ENCODE measurements at regions not wholly inside any gene's neighbourhood (a gene's known extent, or its start where the extent isn't known, plus 50 kb on each side); places are given as distances from the start of the nearest gene placed in this dataset.

DNA sequence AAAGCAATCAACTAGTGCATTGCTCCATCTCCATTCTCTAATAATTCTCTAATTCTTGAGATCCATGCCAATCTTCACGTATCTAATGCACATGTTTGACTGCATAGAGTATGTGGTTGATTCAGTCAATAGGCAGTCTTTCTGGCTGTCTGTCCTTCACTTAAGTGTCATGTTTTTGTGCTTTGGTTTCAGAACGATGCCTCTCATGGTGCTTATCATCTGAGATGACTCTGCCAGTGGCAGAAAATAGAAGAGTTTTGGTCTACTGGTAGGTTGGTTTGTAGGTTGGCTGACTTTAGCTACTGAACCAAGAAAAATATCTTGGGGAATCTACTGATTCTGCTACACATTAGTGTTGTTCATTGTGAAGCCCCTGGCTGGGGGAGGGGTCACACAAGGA is 364.2 kb downstream of the SFMBT2 start (continued):
- TF ChIP-seq, protein P1, sequence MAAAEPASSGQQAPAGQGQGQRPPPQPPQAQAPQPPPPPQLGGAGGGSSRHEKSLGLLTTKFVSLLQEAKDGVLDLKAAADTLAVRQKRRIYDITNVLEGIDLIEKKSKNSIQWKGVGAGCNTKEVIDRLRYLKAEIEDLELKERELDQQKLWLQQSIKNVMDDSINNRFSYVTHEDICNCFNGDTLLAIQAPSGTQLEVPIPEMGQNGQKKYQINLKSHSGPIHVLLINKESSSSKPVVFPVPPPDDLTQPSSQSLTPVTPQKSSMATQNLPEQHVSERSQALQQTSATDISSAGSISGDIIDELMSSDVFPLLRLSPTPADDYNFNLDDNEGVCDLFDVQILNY (CRISPR knock-in tag; IDR thresholded peaks at IDR 0.05): no peak
- TF ChIP-seq EHMT2 (IDR thresholded peaks at IDR 0.05): no peak
- TF ChIP-seq PYGO2 (tag; IDR thresholded peaks at IDR 0.05): no peak
- TF ChIP-seq, protein P2, sequence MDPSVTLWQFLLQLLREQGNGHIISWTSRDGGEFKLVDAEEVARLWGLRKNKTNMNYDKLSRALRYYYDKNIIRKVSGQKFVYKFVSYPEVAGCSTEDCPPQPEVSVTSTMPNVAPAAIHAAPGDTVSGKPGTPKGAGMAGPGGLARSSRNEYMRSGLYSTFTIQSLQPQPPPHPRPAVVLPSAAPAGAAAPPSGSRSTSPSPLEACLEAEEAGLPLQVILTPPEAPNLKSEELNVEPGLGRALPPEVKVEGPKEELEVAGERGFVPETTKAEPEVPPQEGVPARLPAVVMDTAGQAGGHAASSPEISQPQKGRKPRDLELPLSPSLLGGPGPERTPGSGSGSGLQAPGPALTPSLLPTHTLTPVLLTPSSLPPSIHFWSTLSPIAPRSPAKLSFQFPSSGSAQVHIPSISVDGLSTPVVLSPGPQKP (CRISPR knock-in tag; IDR thresholded peaks at IDR 0.05): no peak
- TF ChIP-seq, protein P3, sequence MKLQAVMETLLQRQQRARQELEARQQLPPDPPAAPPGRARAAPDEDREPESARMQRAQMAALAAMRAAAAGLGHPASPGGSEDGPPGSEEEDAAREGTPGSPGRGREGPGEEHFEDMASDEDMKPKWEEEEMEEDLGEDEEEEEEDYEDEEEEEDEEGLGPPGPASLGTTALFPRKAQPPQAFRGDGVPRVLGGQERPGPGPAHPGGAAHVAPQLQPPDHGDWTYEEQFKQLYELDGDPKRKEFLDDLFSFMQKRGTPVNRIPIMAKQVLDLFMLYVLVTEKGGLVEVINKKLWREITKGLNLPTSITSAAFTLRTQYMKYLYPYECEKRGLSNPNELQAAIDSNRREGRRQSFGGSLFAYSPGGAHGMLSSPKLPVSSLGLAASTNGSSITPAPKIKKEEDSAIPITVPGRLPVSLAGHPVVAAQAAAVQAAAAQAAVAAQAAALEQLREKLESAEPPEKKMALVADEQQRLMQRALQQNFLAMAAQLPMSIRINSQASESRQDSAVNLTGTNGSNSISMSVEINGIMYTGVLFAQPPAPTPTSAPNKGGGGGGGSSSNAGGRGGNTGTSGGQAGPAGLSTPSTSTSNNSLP (IDR thresholded peaks at IDR 0.05; ENCODE audit: borderline replicate concordance, low read depth, low read length): no peak
- TF ChIP-seq SAFB2 (IDR thresholded peaks at IDR 0.05; ENCODE audit: borderline replicate concordance, low read depth, low read length, severe bottlenecking): no peak
- no peak for TF ChIP-seq GABPB1 (CRISPR knock-in tag; IDR thresholded peaks at IDR 0.05)
- TF ChIP-seq TCF7 (IDR thresholded peaks at IDR 0.05; ENCODE audit: borderline replicate concordance): no peak
- no peak for TF ChIP-seq BCOR (IDR thresholded peaks at IDR 0.05)
- no peak for TF ChIP-seq ZNF212 (CRISPR knock-in tag; IDR thresholded peaks at IDR 0.05)
- TF ChIP-seq, protein P4, sequence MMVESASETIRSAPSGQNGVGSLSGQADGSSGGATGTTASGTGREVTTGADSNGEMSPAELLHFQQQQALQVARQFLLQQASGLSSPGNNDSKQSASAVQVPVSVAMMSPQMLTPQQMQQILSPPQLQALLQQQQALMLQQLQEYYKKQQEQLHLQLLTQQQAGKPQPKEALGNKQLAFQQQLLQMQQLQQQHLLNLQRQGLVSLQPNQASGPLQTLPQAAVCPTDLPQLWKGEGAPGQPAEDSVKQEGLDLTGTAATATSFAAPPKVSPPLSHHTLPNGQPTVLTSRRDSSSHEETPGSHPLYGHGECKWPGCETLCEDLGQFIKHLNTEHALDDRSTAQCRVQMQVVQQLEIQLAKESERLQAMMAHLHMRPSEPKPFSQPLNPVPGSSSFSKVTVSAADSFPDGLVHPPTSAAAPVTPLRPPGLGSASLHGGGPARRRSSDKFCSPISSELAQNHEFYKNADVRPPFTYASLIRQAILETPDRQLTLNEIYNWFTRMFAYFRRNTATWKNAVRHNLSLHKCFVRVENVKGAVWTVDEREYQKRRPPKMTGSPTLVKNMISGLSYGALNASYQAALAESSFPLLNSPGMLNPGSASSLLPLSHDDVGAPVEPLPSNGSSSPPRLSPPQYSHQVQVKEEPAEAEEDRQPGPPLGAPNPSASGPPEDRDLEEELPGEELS (CRISPR knock-in tag; IDR thresholded peaks at IDR 0.05; ENCODE audit: borderline replicate concordance): no peak
